ENCODE measurements at regions not wholly inside any gene's neighbourhood (a gene's known extent, or its start where the extent isn't known, plus 50 kb on each side); places are given as distances from the start of the nearest gene placed in this dataset.

- no peak for TF ChIP-seq CTCF (IDR thresholded peaks at IDR 0.05; ENCODE audit: insufficient read depth, low read depth, low read length)
- TF ChIP-seq EZH2 (IDR thresholded peaks at IDR 0.05; ENCODE audit: insufficient read depth, low read length), result no peak
Observed at GRCh38 chr9:134987376-134987775, 69.7 kb upstream of the FCN1 start.
